ENCODE measurements at regions not wholly inside any gene's neighbourhood (a gene's known extent, or its start where the extent isn't known, plus 50 kb on each side); places are given as distances from the start of the nearest gene placed in this dataset.

DNA sequence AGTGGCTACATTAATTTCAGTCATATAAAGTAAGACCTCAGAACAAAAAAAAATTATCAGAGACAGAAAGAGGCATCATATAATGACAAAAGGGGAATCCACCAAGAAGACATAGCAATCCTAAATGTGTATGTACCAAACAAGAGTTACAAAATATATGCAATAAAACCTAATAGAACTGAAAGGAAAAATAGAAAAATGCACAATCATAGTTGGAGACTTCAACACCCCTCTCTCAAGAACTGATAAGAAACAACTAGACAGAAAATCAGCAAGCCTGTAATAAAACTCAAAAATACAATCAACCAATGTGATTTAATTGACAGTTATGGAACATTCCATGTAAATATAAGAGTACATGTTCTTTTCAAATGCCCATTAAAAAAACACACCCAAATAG lies 61.3 kb upstream of the C16orf82 start (continued):
- TF ChIP-seq, protein P1, sequence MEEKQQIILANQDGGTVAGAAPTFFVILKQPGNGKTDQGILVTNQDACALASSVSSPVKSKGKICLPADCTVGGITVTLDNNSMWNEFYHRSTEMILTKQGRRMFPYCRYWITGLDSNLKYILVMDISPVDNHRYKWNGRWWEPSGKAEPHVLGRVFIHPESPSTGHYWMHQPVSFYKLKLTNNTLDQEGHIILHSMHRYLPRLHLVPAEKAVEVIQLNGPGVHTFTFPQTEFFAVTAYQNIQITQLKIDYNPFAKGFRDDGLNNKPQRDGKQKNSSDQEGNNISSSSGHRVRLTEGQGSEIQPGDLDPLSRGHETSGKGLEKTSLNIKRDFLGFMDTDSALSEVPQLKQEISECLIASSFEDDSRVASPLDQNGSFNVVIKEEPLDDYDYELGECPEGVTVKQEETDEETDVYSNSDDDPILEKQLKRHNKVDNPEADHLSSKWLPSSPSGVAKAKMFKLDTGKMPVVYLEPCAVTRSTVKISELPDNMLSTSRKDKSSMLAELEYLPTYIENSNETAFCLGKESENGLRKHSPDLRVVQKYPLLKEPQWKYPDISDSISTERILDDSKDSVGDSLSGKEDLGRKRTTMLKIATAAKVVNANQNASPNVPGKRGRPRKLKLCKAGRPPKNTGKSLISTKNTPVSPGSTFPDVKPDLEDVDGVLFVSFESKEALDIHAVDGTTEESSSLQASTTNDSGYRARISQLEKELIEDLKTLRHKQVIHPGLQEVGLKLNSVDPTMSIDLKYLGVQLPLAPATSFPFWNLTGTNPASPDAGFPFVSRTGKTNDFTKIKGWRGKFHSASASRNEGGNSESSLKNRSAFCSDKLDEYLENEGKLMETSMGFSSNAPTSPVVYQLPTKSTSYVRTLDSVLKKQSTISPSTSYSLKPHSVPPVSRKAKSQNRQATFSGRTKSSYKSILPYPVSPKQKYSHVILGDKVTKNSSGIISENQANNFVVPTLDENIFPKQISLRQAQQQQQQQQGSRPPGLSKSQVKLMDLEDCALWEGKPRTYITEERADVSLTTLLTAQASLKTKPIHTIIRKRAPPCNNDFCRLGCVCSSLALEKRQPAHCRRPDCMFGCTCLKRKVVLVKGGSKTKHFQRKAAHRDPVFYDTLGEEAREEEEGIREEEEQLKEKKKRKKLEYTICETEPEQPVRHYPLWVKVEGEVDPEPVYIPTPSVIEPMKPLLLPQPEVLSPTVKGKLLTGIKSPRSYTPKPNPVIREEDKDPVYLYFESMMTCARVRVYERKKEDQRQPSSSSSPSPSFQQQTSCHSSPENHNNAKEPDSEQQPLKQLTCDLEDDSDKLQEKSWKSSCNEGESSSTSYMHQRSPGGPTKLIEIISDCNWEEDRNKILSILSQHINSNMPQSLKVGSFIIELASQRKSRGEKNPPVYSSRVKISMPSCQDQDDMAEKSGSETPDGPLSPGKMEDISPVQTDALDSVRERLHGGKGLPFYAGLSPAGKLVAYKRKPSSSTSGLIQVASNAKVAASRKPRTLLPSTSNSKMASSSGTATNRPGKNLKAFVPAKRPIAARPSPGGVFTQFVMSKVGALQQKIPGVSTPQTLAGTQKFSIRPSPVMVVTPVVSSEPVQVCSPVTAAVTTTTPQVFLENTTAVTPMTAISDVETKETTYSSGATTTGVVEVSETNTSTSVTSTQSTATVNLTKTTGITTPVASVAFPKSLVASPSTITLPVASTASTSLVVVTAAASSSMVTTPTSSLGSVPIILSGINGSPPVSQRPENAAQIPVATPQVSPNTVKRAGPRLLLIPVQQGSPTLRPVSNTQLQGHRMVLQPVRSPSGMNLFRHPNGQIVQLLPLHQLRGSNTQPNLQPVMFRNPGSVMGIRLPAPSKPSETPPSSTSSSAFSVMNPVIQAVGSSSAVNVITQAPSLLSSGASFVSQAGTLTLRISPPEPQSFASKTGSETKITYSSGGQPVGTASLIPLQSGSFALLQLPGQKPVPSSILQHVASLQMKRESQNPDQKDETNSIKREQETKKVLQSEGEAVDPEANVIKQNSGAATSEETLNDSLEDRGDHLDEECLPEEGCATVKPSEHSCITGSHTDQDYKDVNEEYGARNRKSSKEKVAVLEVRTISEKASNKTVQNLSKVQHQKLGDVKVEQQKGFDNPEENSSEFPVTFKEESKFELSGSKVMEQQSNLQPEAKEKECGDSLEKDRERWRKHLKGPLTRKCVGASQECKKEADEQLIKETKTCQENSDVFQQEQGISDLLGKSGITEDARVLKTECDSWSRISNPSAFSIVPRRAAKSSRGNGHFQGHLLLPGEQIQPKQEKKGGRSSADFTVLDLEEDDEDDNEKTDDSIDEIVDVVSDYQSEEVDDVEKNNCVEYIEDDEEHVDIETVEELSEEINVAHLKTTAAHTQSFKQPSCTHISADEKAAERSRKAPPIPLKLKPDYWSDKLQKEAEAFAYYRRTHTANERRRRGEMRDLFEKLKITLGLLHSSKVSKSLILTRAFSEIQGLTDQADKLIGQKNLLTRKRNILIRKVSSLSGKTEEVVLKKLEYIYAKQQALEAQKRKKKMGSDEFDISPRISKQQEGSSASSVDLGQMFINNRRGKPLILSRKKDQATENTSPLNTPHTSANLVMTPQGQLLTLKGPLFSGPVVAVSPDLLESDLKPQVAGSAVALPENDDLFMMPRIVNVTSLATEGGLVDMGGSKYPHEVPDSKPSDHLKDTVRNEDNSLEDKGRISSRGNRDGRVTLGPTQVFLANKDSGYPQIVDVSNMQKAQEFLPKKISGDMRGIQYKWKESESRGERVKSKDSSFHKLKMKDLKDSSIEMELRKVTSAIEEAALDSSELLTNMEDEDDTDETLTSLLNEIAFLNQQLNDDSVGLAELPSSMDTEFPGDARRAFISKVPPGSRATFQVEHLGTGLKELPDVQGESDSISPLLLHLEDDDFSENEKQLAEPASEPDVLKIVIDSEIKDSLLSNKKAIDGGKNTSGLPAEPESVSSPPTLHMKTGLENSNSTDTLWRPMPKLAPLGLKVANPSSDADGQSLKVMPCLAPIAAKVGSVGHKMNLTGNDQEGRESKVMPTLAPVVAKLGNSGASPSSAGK (IDR thresholded peaks at IDR 0.05), result no peak
- TF ChIP-seq MAFG (tag; conservative IDR thresholded peaks at IDR 0.05) (peak; percentile 76), ZKSCAN3 (CRISPR knock-in tag; IDR thresholded peaks at IDR 0.05) (no peak), MAFF (IDR thresholded peaks at IDR 0.05; ENCODE audit: low read length) (no peak), ZNF316 (IDR thresholded peaks at IDR 0.05) (peak; percentile 47; the same call in 1 of the 2 replicates), CBX8 (IDR thresholded peaks at IDR 0.05; ENCODE audit: borderline replicate concordance, extremely low read depth, low read depth, low read length, poor library complexity, severe bottlenecking) (no peak), BHLHE40 (IDR thresholded peaks at IDR 0.05; ENCODE audit: low read length) (no peak), MIER1 (IDR thresholded peaks at IDR 0.05; ENCODE audit: low read depth) (no peak), C11orf30 (IDR thresholded peaks at IDR 0.05; ENCODE audit: low read depth) (peak; percentile 53; the same call in 1 of the 2 replicates), ZNF23 (CRISPR knock-in tag; IDR thresholded peaks at IDR 0.05) (no peak)
- TF ChIP-seq, protein P2, sequence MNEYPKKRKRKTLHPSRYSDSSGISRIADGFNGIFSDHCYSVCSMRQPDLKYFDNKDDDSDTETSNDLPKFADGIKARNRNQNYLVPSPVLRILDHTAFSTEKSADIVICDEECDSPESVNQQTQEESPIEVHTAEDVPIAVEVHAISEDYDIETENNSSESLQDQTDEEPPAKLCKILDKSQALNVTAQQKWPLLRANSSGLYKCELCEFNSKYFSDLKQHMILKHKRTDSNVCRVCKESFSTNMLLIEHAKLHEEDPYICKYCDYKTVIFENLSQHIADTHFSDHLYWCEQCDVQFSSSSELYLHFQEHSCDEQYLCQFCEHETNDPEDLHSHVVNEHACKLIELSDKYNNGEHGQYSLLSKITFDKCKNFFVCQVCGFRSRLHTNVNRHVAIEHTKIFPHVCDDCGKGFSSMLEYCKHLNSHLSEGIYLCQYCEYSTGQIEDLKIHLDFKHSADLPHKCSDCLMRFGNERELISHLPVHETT (CRISPR knock-in tag; conservative IDR thresholded peaks at IDR 0.05 in 1 of 2, IDR thresholded peaks at IDR 0.05 in 1 of 2), result no peak
- TF ChIP-seq, protein P3, sequence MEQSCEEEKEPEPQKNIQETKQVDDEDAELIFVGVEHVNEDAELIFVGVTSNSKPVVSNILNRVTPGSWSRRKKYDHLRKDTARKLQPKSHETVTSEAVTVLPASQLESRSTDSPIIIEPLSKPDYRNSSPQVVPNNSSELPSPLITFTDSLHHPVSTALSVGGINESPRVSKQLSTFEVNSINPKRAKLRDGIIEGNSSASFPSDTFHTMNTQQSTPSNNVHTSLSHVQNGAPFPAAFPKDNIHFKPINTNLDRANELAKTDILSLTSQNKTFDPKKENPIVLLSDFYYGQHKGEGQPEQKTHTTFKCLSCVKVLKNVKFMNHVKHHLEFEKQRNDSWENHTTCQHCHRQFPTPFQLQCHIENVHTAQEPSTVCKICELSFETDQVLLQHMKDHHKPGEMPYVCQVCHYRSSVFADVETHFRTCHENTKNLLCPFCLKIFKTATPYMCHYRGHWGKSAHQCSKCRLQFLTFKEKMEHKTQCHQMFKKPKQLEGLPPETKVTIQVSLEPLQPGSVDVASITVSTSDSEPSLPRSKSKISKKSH (CRISPR knock-in tag; IDR thresholded peaks at IDR 0.05), result no peak
